SK-N-SH (cell line): ENCODE measurements at regions not wholly inside any gene's neighbourhood (a gene's known extent, or its start where the extent isn't known, plus 50 kb on each side); places are given as distances from the start of the nearest gene placed in this dataset.

ENCODE experiments used
- EZH2phosphoT487 ChIP-seq: fragments of 200-600 bp; sonication (generic); IDR thresholded peaks from 2 replicates; pipeline ENCODE4 v1.6.1; 2017; ENCODE audit warnings: low read depth, mixed run types, mild to moderate bottlenecking, antibody characterized with exemption, moderate library complexity, borderline replicate concordance
- GABPA ChIP-seq: IDR thresholded peaks from 2 replicates; pipeline ENCODE4 v1.4.0; 2012; ENCODE audit warnings: low read depth, mild to moderate bottlenecking
- NFIC ChIP-seq: IDR thresholded peaks from 2 replicates; pipeline ENCODE4 v1.4.0; 2012; ENCODE audit warnings: borderline replicate concordance
- YY1 ChIP-seq: IDR thresholded peaks from 2 replicates; pipeline ENCODE4 v1.4.0; 2012; ENCODE audit warnings: low read depth, mild to moderate bottlenecking
- TF ChIP-seq, protein P1 (sequence below): fragments of 200-600 bp; sonication (generic); IDR thresholded peaks from 2 replicates; pipeline ENCODE4 v1.6.1; 2017; ENCODE audit warnings: antibody characterized with exemption, mild to moderate bottlenecking, moderate library complexity
- TF ChIP-seq, protein P2 (sequence below): fragments of 150-350 bp; IDR thresholded peaks from 2 replicates; pipeline ENCODE4 v1.6.1; 2017; ENCODE audit warnings: antibody characterized with exemption, low read length, low read depth, borderline replicate concordance

DNA sequence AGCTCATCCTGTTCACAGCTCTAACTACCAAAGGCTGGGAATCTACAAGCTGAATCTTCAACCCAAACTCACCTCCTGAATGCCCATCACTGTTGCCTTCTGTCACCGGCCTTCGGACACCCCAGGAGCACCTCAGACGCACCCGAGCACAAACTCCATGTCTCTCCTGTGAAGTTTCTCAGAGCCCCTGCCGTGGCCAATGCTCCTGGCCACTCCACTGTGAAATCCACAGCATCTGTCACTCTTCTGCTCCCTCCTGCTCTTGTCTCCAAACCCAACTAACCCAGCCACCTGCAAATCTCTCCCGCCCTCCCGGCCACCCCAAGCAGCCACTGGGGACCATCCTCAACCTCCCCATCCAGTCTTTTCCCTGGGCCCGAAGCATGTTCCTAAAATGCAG lies 457.9 kb upstream of the SALL3 start:
- TF ChIP-seq, protein P1, sequence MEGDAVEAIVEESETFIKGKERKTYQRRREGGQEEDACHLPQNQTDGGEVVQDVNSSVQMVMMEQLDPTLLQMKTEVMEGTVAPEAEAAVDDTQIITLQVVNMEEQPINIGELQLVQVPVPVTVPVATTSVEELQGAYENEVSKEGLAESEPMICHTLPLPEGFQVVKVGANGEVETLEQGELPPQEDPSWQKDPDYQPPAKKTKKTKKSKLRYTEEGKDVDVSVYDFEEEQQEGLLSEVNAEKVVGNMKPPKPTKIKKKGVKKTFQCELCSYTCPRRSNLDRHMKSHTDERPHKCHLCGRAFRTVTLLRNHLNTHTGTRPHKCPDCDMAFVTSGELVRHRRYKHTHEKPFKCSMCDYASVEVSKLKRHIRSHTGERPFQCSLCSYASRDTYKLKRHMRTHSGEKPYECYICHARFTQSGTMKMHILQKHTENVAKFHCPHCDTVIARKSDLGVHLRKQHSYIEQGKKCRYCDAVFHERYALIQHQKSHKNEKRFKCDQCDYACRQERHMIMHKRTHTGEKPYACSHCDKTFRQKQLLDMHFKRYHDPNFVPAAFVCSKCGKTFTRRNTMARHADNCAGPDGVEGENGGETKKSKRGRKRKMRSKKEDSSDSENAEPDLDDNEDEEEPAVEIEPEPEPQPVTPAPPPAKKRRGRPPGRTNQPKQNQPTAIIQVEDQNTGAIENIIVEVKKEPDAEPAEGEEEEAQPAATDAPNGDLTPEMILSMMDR, result no peak
- TF ChIP-seq NFIC (no peak), GABPA (no peak), EZH2phosphoT487 (no peak), YY1 (no peak)
- TF ChIP-seq, protein P2, sequence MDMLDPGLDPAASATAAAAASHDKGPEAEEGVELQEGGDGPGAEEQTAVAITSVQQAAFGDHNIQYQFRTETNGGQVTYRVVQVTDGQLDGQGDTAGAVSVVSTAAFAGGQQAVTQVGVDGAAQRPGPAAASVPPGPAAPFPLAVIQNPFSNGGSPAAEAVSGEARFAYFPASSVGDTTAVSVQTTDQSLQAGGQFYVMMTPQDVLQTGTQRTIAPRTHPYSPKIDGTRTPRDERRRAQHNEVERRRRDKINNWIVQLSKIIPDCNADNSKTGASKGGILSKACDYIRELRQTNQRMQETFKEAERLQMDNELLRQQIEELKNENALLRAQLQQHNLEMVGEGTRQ, result no peak
